ENCODE measurements at regions not wholly inside any gene's neighbourhood (a gene's known extent, or its start where the extent isn't known, plus 50 kb on each side); places are given as distances from the start of the nearest gene placed in this dataset.

GRCh38 chr15:24898715-24899272 lies 56.0 kb upstream of the SNRPN start:
- Mint-ChIP-seq H3K36me3 (ENCODE audit: low read depth) (peaks cover 1% of the 10 kb centered on the region), H3K4me3 (no peak overlapping the region), H3K9me3 (peaks cover 32% of the 10 kb centered on the region), H3K4me1 (ENCODE audit: low read depth) (no peaks in the 10 kb centered on the region), H3K27ac (no peak overlapping the region), H3K27me3 (ENCODE audit: low read depth) (peaks cover 2% of the 10 kb centered on the region)
- intact Hi-C loops (cut with micrococcal nuclease): no loop called here
- DNase-seq: no peak
- CTCF ChIA-PET: no interaction called here

GRCh38 chr15:24899367-24899766 lies 55.4 kb upstream of the SNRPN start:
- Mint-ChIP-seq H3K4me3 (no peak overlapping the region), H3K27me3 (ENCODE audit: low read depth) (peaks cover 2% of the 10 kb centered on the region), H3K27ac (no peak overlapping the region), H3K36me3 (ENCODE audit: low read depth) (peaks cover 1% of the 10 kb centered on the region), H3K9me3 (peaks cover 33% of the 10 kb centered on the region), H3K4me1 (ENCODE audit: low read depth) (no peaks in the 10 kb centered on the region)
- no peak for DNase-seq
- CTCF ChIA-PET: no interaction called here
- intact Hi-C loops (cut with micrococcal nuclease): no loop called here

DNA sequence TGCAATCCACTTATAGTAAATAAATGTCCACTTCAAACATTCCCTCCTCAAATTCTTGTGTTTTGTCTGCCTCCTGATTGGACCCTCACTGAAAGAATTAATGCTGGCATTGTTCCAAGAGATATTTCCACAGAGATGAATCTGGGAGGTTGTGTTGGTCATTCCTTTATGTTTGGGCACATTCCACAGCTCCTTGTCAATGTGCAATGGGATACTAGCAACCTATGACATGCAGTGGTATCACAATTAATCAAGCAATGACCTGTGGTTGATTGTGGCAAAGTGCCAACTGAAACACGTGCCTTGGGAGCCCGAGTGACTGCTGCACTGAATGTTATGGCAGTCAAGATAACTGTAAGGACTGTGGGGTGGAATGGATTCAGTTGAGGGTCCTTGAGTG lies 55.0 kb upstream of the SNRPN start:
- peaks cover 31% of the 10 kb centered on the region for H3K9me3 Mint-ChIP-seq
- intact Hi-C loops (cut with micrococcal nuclease): no loop called here
- H3K27me3 Mint-ChIP-seq (ENCODE audit: low read depth): peaks cover 2% of the 10 kb centered on the region
- H3K36me3 Mint-ChIP-seq (ENCODE audit: low read depth): peaks cover 1% of the 10 kb centered on the region
- no peak for DNase-seq
- CTCF ChIA-PET: no interaction called here
- H3K27ac Mint-ChIP-seq: no peak overlapping the region
- H3K4me1 Mint-ChIP-seq (ENCODE audit: low read depth): no peaks in the 10 kb centered on the region
- H3K4me3 Mint-ChIP-seq: no peak overlapping the region

DNA sequence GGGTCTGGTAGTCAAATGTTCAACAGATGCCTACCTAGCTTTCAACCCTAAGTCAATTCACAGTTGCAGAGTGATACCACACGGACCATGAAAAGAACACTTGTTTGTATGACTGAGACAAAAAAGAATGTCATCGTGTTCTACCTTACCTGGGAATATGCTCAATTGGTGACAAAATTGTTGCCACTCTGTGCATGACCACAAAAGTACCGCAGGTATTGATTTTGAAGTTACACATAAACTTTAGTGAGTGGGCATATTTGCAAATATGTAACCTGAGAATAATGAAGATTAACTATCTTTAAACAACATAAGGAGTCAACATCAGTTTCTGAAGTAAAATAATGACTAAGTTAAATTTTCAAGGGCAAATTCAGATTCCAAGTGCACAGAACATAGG lies 53.4 kb upstream of the SNRPN start:
- Mint-ChIP-seq H3K9me3 (peaks cover 26% of the 10 kb centered on the region), H3K27me3 (ENCODE audit: low read depth) (peaks cover 2% of the 10 kb centered on the region), H3K4me3 (no peak overlapping the region), H3K27ac (no peak overlapping the region), H3K36me3 (ENCODE audit: low read depth) (peaks cover 1% of the 10 kb centered on the region), H3K4me1 (ENCODE audit: low read depth) (no peaks in the 10 kb centered on the region)
- CTCF ChIA-PET: no interaction called here
- DNase-seq: no peak
- intact Hi-C loops (cut with micrococcal nuclease): no loop called here

Data from activated naive CD4-positive, alpha-beta T cell treated with anti-CD3 and anti-CD28 coated beads for 36 hours (primary cell).